T-helper 1 cell treated with Interleukin-12 subunit alpha and Interleukin-12 subunit beta and Interleukin-4 antibody, amounts not matched to agents 30 μg/mL and 1 μg/mL, for 36 hours (primary cell): ENCODE measurements at regions not wholly inside any gene's neighbourhood (a gene's known extent, or its start where the extent isn't known, plus 50 kb on each side); places are given as distances from the start of the nearest gene placed in this dataset.

ENCODE experiments used
- H3K27ac Mint-ChIP-seq: one replicate; pipeline ENCODE4 v1.8.0; 2021; ENCODE audit warnings: mild to moderate bottlenecking, mixed read lengths
- H3K27me3 Mint-ChIP-seq: one replicate; pipeline ENCODE4 v1.8.0; 2021; ENCODE audit warnings: low read depth, mixed read lengths
- H3K36me3 Mint-ChIP-seq: one replicate; pipeline ENCODE4 v1.8.0; 2021; ENCODE audit warnings: low read depth, mixed read lengths
- H3K4me1 Mint-ChIP-seq: one replicate; pipeline ENCODE4 v1.8.0; 2021; ENCODE audit warnings: low read depth, mixed read lengths
- H3K4me3 Mint-ChIP-seq: one replicate; pipeline ENCODE4 v1.8.0; 2021; ENCODE audit warnings: mild to moderate bottlenecking, moderate library complexity, mixed read lengths
- H3K9me3 Mint-ChIP-seq: one replicate; pipeline ENCODE4 v1.8.0; 2021; ENCODE audit warnings: mixed read lengths

DNA sequence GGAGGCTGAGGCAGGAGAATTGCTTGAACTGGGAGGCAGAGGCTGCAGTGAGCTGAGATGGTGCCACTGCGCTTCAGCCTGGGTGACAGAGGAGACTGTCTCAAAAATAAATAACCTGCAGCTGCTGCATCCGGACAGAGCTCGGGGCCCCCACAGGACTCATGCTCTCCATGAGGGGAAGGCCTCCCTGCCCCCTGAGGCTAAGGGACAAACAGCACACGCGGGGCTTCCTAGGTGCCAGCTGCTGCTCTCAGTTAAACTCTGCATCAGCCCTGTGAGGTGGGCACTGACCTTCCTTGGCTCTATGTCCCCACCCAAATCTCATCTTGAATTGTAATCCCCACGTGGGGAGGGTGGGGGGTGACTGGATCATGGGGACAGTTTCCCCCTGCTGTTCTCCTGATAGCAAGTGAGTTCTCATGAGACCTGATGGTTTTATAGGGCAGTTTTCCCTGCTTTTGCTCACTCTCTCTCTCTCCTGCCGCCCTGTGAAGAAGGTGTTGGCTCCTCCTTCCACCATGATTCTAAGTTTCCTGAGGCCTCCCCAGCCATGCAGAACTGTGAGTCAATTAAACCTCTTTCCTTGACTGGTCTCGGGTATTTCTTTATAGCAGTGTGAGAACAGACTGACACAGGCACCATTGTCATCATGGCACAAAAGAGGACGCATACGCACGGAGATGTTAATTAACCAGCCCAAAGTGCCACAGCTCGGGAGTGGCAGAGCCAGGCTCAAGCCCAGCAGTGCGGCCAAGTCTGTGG, 49.9 kb upstream of the TAF1B start:
- peaks cover 10% of the 10 kb centered on the region for H3K4me1 Mint-ChIP-seq
- H3K36me3 Mint-ChIP-seq = peaks cover 2% of the 10 kb centered on the region
- H3K9me3 Mint-ChIP-seq = peaks cover 10% of the 10 kb centered on the region
- no peak overlapping the region for H3K27ac Mint-ChIP-seq
- no peaks in the 10 kb centered on the region for H3K27me3 Mint-ChIP-seq
- H3K4me3 Mint-ChIP-seq = no peak overlapping the region
